H1 (cell line): ENCODE measurements at regions not wholly inside any gene's neighbourhood (a gene's known extent, or its start where the extent isn't known, plus 50 kb on each side); places are given as distances from the start of the nearest gene placed in this dataset.

Experiments
- CTCF ChIA-PET: fragments of 300-600 bp; sonication (Branson Sonifier 250); formaldehyde crosslinking; loops from one replicate; lab custom pipeline; 2021; ENCODE audit not compliant: partially characterized antibody; lab: Charles Lee
- POLR2A ChIA-PET: fragments of 300-600 bp; sonication (Branson Sonifier 250); formaldehyde crosslinking; loops from one replicate; lab custom pipeline; 2021; ENCODE audit warnings: inconsistent platforms; ENCODE audit not compliant: partially characterized antibody; lab: Charles Lee
- DNase-seq, 2 experiments: peaks; one replicate each; pipeline versions ENCODE4 v3.0.0 to v3.0.0-alpha.2; 2010 to 2022; ENCODE audit warnings: low spot score in 2 of 2, low read depth in 1 of 2, mixed read lengths in 1 of 2
- FAIRE-seq: peaks from 2 replicates; lab custom pipeline; 2011; peaks lifted over from hg19 to GRCh38; lab: Jason Lieb, UNC
- H2AFZ ChIP-seq: 2 replicates; pipeline ENCODE4 v1.8.1; 2012; ENCODE audit warnings: low read length, inconsistent platforms
- H2AK5ac ChIP-seq: 2 replicates; pipeline ENCODE4 v1.6.1; 2013; ENCODE audit warnings: low read depth, low read length
- H2BK120ac ChIP-seq: replicated peaks from 2 replicates; pipeline ENCODE3; 2013; ENCODE audit warnings: low read depth, low read length, inconsistent platforms
- H2BK12ac ChIP-seq: 2 replicates; pipeline ENCODE4 v1.6.1; 2013; ENCODE audit warnings: low read depth, low read length
- H2BK15ac ChIP-seq: 2 replicates; pipeline ENCODE4 v1.6.1; 2013; ENCODE audit warnings: low read length
- H2BK20ac ChIP-seq: 2 replicates; pipeline ENCODE4 v1.6.1; 2013; ENCODE audit warnings: low read length
- H2BK5ac ChIP-seq: 2 replicates; pipeline ENCODE4 v1.6.1; 2013; ENCODE audit warnings: low read depth, low read length
- H3K14ac ChIP-seq: 2 replicates; pipeline ENCODE4 v1.6.1; 2013; ENCODE audit warnings: inconsistent platforms; ENCODE audit not compliant: insufficient read length
- H3K18ac ChIP-seq: 2 replicates; pipeline ENCODE4 v1.6.1; 2013; ENCODE audit warnings: low read length; ENCODE audit errors: extremely low read depth
- H3K23ac ChIP-seq: 2 replicates; pipeline ENCODE4 v1.6.1; 2013; ENCODE audit warnings: inconsistent platforms; ENCODE audit not compliant: insufficient read length
- H3K23me2 ChIP-seq: 2 replicates; pipeline ENCODE4 v1.6.1; 2013; ENCODE audit warnings: low read depth, low read length
- H3K27ac ChIP-seq: 2 replicates; pipeline ENCODE4 v1.6.1; 2011; ENCODE audit warnings: low read depth, low read length, inconsistent platforms
- H3K27me3 ChIP-seq, 4 experiments: replicated peaks in 1 of 4; 1 replicate in 1 of 4; 2 replicates in 3 of 4; pipeline versions ENCODE4 v1.6.1 to v1.8.1; 2011 to 2013; ENCODE audit warnings: low read length in 3 of 4, mild to moderate bottlenecking in 3 of 4, inconsistent platforms in 2 of 4, mixed read lengths in 2 of 4, moderate library complexity in 1 of 4; ENCODE audit not compliant: control insufficient read depth in 3 of 4, insufficient read depth in 3 of 4; ENCODE audit errors: extremely low read depth in 1 of 4
- H3K36me3 ChIP-seq, 4 experiments: 2 replicates each; pipeline versions ENCODE4 v1.6.1 to v1.8.1; 2011 to 2013; ENCODE audit warnings: mild to moderate bottlenecking in 4 of 4, low read length in 3 of 4, moderate library complexity in 2 of 4, control low read depth in 1 of 4, inconsistent platforms in 1 of 4; ENCODE audit not compliant: insufficient read depth in 4 of 4, control insufficient read depth in 2 of 4
- H3K4ac ChIP-seq: replicated peaks from 2 replicates; pipeline ENCODE3; 2013; ENCODE audit warnings: low read length, low read depth, mixed read lengths, inconsistent platforms; ENCODE audit not compliant: insufficient read length
- H3K4me1 ChIP-seq, 4 experiments: replicated peaks in 1 of 4; 1 replicate in 1 of 4; 2 replicates in 3 of 4; pipeline versions ENCODE4 v1.6.1 to v1.8.1; 2011 to 2013; ENCODE audit warnings: low read length in 3 of 4, inconsistent platforms in 2 of 4, mixed read lengths in 1 of 4; ENCODE audit not compliant: insufficient read depth in 4 of 4, control insufficient read depth in 3 of 4
- H3K4me2 ChIP-seq, 2 experiments: 2 replicates each; pipeline versions ENCODE4 v1.6.1 to v1.8.1; 2011 to 2013; ENCODE audit warnings: low read depth in 2 of 2, low read length in 2 of 2, control low read depth in 1 of 2, inconsistent platforms in 1 of 2, mild to moderate bottlenecking in 1 of 2; ENCODE audit not compliant: insufficient read depth in 1 of 2
- H3K4me3 ChIP-seq, 4 experiments: fragments of 200-600, 300-600 bp in 1 of 4; sonication (generic), shearing (Covaris generic), sonication (Bioruptor Twin) in 1 of 4; 2 replicates each; pipeline versions ENCODE4 v1.5.1 to v1.8.1; 2011 to 2016; ENCODE audit warnings: low read length in 4 of 4, low read depth in 3 of 4, control low read depth in 2 of 4, inconsistent platforms in 2 of 4, mild to moderate bottlenecking in 2 of 4, mixed read lengths in 1 of 4, moderate library complexity in 1 of 4; ENCODE audit not compliant: insufficient read depth in 2 of 4; ENCODE audit errors: extremely low read depth in 1 of 4
- H3K56ac ChIP-seq: replicated peaks from 2 replicates; pipeline ENCODE3; 2013; ENCODE audit warnings: low read depth, mild to moderate bottlenecking, mixed read lengths, low read length, inconsistent platforms; ENCODE audit not compliant: insufficient read length
- H3K79me1 ChIP-seq: 2 replicates; pipeline ENCODE4 v1.6.1; 2013; ENCODE audit warnings: low read depth, low read length, control low read depth
- H3K79me2 ChIP-seq, 2 experiments: 2 replicates each; pipeline versions ENCODE4 v1.6.1 to v1.8.1; 2012 to 2013; ENCODE audit warnings: low read length in 2 of 2, mild to moderate bottlenecking in 2 of 2, inconsistent platforms in 1 of 2; ENCODE audit not compliant: insufficient read depth in 2 of 2, control insufficient read depth in 1 of 2
- H3K9ac ChIP-seq, 4 experiments: replicated peaks in 1 of 4; 1 replicate in 1 of 4; 2 replicates in 3 of 4; pipeline versions ENCODE4 v1.6.1 to v1.8.1; 2011 to 2013; ENCODE audit warnings: low read depth in 3 of 4, low read length in 3 of 4, control low read depth in 2 of 4, mild to moderate bottlenecking in 2 of 4, moderate library complexity in 2 of 4, inconsistent platforms in 1 of 4; ENCODE audit errors: extremely low read depth in 1 of 4
- H3K9me3 ChIP-seq, 2 experiments: 2 replicates each; pipeline versions ENCODE4 v1.6.1 to v1.8.1; 2012 to 2013; ENCODE audit warnings: mild to moderate bottlenecking in 2 of 2, moderate library complexity in 2 of 2, control low read depth in 1 of 2, inconsistent platforms in 1 of 2, low read depth in 1 of 2, low read length in 1 of 2, mixed read lengths in 1 of 2; ENCODE audit not compliant: insufficient read depth in 2 of 2
- H4K20me1 ChIP-seq, 2 experiments: replicated peaks in 1 of 2; 2 replicates each; pipeline versions ENCODE3 to v1.8.1; 2011 to 2013; ENCODE audit warnings: inconsistent platforms in 2 of 2, low read length in 2 of 2, mild to moderate bottlenecking in 1 of 2; ENCODE audit not compliant: insufficient read depth in 2 of 2, control insufficient read depth in 1 of 2
- H4K5ac ChIP-seq: 2 replicates; pipeline ENCODE4 v1.6.1; 2013; ENCODE audit warnings: low read length, low read depth, mixed read lengths, inconsistent platforms; ENCODE audit not compliant: insufficient read length
- H4K8ac ChIP-seq: 2 replicates; pipeline ENCODE4 v1.8.0; 2013; ENCODE audit warnings: mild to moderate bottlenecking, moderate library complexity, low read length, inconsistent platforms; ENCODE audit not compliant: insufficient read depth; ENCODE audit errors: extremely low read depth
- H4K91ac ChIP-seq: replicated peaks from 2 replicates; pipeline ENCODE3; 2013; ENCODE audit warnings: low read length, mixed read lengths, inconsistent platforms; ENCODE audit not compliant: insufficient read length
- ATF2 ChIP-seq: IDR thresholded peaks from 2 replicates; pipeline ENCODE4 v1.6.1; 2012; ENCODE audit warnings: low read length, inconsistent platforms
- BRCA1 ChIP-seq: IDR thresholded peaks from 2 replicates; pipeline ENCODE4 v1.6.1; 2012; ENCODE audit warnings: low read depth, low read length, improper control_type of control experiment
- CTCF ChIP-seq, 3 experiments: IDR thresholded peaks; 1 replicate in 2 of 3; 2 replicates in 1 of 3; pipeline versions ENCODE4 v1.5.1 to v1.6.1; 2011; ENCODE audit warnings: low read length in 3 of 3, mild to moderate bottlenecking in 3 of 3, inconsistent platforms in 2 of 3, low read depth in 1 of 3, moderate library complexity in 1 of 3; ENCODE audit not compliant: insufficient read depth in 1 of 3; ENCODE audit errors: control extremely low read depth in 1 of 3
- EGR1 ChIP-seq: IDR thresholded peaks from 2 replicates; pipeline ENCODE4 v1.6.1; 2011; ENCODE audit warnings: low read depth, low read length, borderline replicate concordance
- POLR2AphosphoS5 ChIP-seq: IDR thresholded peaks from 2 replicates; pipeline ENCODE4 v1.6.1; 2011; ENCODE audit warnings: low read depth, low read length
- RBBP5 ChIP-seq: IDR thresholded peaks from 2 replicates; pipeline ENCODE4 v1.7.1; 2012; ENCODE audit warnings: low read depth, mild to moderate bottlenecking, inconsistent platforms, low read length, moderate library complexity, borderline replicate concordance
- RNF2 ChIP-seq: fragments of 200-900, 300-1000 bp; sonication (generic); IDR thresholded peaks from 2 replicates; pipeline ENCODE4 v1.7.1; 2016; ENCODE audit warnings: borderline replicate concordance, low read depth, mild to moderate bottlenecking, antibody characterized with exemption, low read length; ENCODE audit not compliant: poor library complexity, severe bottlenecking; ENCODE audit errors: missing control alignments
- SP2 ChIP-seq: IDR thresholded peaks from 2 replicates; pipeline ENCODE4 v1.6.1; 2012; ENCODE audit warnings: mild to moderate bottlenecking, low read length, inconsistent platforms
- USF2 ChIP-seq: IDR thresholded peaks from 2 replicates; pipeline ENCODE4 v1.6.1; 2011; ENCODE audit warnings: low read length, improper control_type of control experiment
- WGBS, 2 experiments: shearing (Covaris generic) in 1 of 2; methylation state at CpG; one replicate each; pipeline versions ENCODE4 v1.1.6 to v1.1.7; 2013 to 2015; ENCODE audit warnings: low lambda C conversion rate in 2 of 2, mixed read lengths in 2 of 2, inconsistent platforms in 1 of 2, low coverage in 1 of 2, missing lambda C conversion rate in 1 of 2; ENCODE audit not compliant: insufficient replicate concordance in 2 of 2, insufficient coverage in 1 of 2, insufficient read length in 1 of 2; ENCODE audit errors: extremely low coverage in 1 of 2, missing lambda C conversion rate in 1 of 2; 5-methylcytosine and 5-hydroxymethylcytosine counted together

- H3K9ac ChIP-seq = no peak overlapping the region
- H2BK15ac ChIP-seq = no peak overlapping the region
- ChIA-PET POLR2A (no interaction called here), CTCF (no interaction called here)
- H3K4ac ChIP-seq = no peak overlapping the region
- no peak overlapping the region for H3K23ac ChIP-seq
- H3K4me3 ChIP-seq = no peak overlapping the region
- no peak overlapping the region for H2AK5ac ChIP-seq
- 85% methylated on average over 1 of the region's 1 CpG; no CpG with 5 or more reads in 1 of the 2 experiments for whole genome bisulfite sequencing, 2 experiments
- no peak overlapping the region for H4K8ac ChIP-seq
- no peak overlapping the region for H3K27ac ChIP-seq
- no peak overlapping the region for H2BK20ac ChIP-seq
- DNase-seq (no peak), FAIRE-seq (no peak)
- no peaks in the 10 kb centered on the region for H3K79me2 ChIP-seq
- H3K4me2 ChIP-seq = no peak overlapping the region
- H3K14ac ChIP-seq = no peak overlapping the region
- H4K91ac ChIP-seq = no peak overlapping the region
- no peaks in the 10 kb centered on the region for H3K4me1 ChIP-seq
- H2BK12ac ChIP-seq = no peak overlapping the region
- no peak overlapping the region for H3K56ac ChIP-seq
- H3K9me3 ChIP-seq = no peaks in the 10 kb centered on the region
- no peak overlapping the region for H2BK120ac ChIP-seq
- no peaks in the 10 kb centered on the region for H3K23me2 ChIP-seq
- no peaks in the 10 kb centered on the region for H3K27me3 ChIP-seq
- no peaks in the 10 kb centered on the region for H3K79me1 ChIP-seq
- no peak overlapping the region for H2AFZ ChIP-seq
- no peaks in the 10 kb centered on the region for H3K36me3 ChIP-seq
- H4K20me1 ChIP-seq = no peaks in the 10 kb centered on the region
- no peak overlapping the region for H4K5ac ChIP-seq
- H2BK5ac ChIP-seq = no peak overlapping the region
- no peak overlapping the region for H3K18ac ChIP-seq
- no peak for TF ChIP-seq RBBP5
- TF ChIP-seq EGR1 = no peak
- no peak for TF ChIP-seq BRCA1
- no peak for TF ChIP-seq ATF2
- TF ChIP-seq USF2 = no peak
- no peak for TF ChIP-seq SP2
- no peak for TF ChIP-seq RNF2
- TF ChIP-seq POLR2AphosphoS5 = no peak
- TF ChIP-seq CTCF (IDR thresholded peaks at IDR 0.05; ENCODE audit: control extremely low read depth in 1 of 3, insufficient read depth in 1 of 3, low read depth in 1 of 3, low read length in 3 of 3) = no peak
Observed at GRCh38 chr6:51200676-51201075, 382.0 kb downstream of the TFAP2B start.
